Testis (tissue), 2 donors: ENCODE measurements at regions not wholly inside any gene's neighbourhood (a gene's known extent, or its start where the extent isn't known, plus 50 kb on each side); places are given as distances from the start of the nearest gene placed in this dataset.

Source experiments
- POLR2A ChIP-seq: fragments of 450-650 bp; IDR thresholded peaks from one replicate; pipeline ENCODE4 v1.6.1; 2017; ENCODE audit warnings: antibody characterized with exemption, mild to moderate bottlenecking, moderate library complexity
- TF ChIP-seq, protein P1 (sequence below), 3 experiments: fragments of 450-650 bp in 2 of 3; fragments of 200-600 bp in 1 of 3; sonication (generic) in 1 of 3; IDR thresholded peaks; one replicate each; pipeline ENCODE4 v1.5.1; 2016 to 2019; ENCODE audit warnings: antibody characterized with exemption in 3 of 3, mild to moderate bottlenecking in 2 of 3, moderate library complexity in 1 of 3

DNA sequence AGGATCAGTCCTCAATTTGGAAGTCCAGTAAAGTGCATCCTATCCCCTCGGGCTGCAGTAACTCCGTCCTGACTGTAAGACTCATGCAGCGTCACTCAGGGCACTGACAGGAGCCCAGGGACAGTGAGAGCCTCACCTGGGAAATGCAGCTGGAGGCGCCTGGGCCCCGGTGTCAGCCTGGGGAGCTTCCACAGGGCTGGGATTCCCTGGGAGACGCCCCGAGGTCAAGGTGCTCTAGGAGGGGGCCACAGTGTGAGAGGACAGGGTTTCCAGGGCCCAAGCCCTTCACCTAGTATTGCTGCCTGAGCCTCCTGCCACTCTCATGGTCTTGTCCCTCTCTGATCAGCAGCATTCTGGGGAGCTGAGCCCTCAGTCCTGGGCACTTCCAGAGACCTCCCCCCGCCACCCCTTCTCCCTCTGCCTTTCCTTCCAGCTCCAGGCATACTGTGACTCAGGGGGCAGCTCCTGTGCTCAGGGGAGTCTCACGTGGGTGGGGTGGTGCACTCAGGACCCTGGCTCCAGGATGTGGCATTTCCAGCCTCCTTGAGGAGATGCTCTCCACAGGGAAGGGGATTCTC is 99.1 kb upstream of the IGLL5 start:
- TF ChIP-seq POLR2A, result no peak
- TF ChIP-seq, protein P1, sequence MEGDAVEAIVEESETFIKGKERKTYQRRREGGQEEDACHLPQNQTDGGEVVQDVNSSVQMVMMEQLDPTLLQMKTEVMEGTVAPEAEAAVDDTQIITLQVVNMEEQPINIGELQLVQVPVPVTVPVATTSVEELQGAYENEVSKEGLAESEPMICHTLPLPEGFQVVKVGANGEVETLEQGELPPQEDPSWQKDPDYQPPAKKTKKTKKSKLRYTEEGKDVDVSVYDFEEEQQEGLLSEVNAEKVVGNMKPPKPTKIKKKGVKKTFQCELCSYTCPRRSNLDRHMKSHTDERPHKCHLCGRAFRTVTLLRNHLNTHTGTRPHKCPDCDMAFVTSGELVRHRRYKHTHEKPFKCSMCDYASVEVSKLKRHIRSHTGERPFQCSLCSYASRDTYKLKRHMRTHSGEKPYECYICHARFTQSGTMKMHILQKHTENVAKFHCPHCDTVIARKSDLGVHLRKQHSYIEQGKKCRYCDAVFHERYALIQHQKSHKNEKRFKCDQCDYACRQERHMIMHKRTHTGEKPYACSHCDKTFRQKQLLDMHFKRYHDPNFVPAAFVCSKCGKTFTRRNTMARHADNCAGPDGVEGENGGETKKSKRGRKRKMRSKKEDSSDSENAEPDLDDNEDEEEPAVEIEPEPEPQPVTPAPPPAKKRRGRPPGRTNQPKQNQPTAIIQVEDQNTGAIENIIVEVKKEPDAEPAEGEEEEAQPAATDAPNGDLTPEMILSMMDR (IDR thresholded peaks at IDR 0.05), result no peak
